ENCODE measurements at regions not wholly inside any gene's neighbourhood (a gene's known extent, or its start where the extent isn't known, plus 50 kb on each side); places are given as distances from the start of the nearest gene placed in this dataset.

DNA sequence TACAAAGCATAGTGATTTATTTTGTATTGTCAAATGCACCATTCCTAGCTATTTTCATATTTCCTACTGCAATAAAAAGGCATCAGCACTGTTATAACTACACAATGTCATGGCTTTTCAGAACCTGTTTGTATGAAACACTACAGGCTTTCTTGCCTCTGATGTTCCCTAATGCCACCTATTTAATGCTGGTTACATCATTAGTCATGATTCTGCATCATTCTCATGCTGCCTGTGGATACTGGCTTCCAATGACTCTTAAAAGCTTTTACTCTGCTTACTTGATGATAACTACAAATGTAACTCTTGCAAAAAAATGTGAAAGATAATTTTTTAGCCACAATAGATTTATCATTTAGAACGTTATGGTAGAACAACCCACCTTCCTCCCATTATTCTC lies 529.4 kb downstream of the HTR7 start (continued):
- TF ChIP-seq EZH2 (conservative IDR thresholded peaks at IDR 0.05; ENCODE audit: low read depth, low read length) = no peak
- no peak for TF ChIP-seq ZNF576 (CRISPR knock-in tag; IDR thresholded peaks at IDR 0.05)
- TF ChIP-seq LRRFIP1 (CRISPR knock-in tag; conservative IDR thresholded peaks at IDR 0.05) = no peak
- TF ChIP-seq ZNF567 (CRISPR knock-in tag; IDR thresholded peaks at IDR 0.05; ENCODE audit: borderline replicate concordance) = no peak
- no peak for TF ChIP-seq NKX3-1 (CRISPR knock-in tag; IDR thresholded peaks at IDR 0.05)
- no peak for TF ChIP-seq FIP1L1 (IDR thresholded peaks at IDR 0.05; ENCODE audit: borderline replicate concordance, insufficient read depth, low read depth, low read length)
- no peak for TF ChIP-seq NR2F6 (IDR thresholded peaks at IDR 0.05)
- no peak for TF ChIP-seq NR2F6 (CRISPR knock-in tag; IDR thresholded peaks at IDR 0.05)
- no peak for TF ChIP-seq BORCS8-MEF2B (CRISPR knock-in tag; IDR thresholded peaks at IDR 0.05)
- no peak for TF ChIP-seq HDAC1 (CRISPR knock-in tag; IDR thresholded peaks at IDR 0.05)
- TF ChIP-seq ZNF788 (CRISPR knock-in tag; IDR thresholded peaks at IDR 0.05; ENCODE audit: borderline replicate concordance) = no peak
- TF ChIP-seq, protein P1, sequence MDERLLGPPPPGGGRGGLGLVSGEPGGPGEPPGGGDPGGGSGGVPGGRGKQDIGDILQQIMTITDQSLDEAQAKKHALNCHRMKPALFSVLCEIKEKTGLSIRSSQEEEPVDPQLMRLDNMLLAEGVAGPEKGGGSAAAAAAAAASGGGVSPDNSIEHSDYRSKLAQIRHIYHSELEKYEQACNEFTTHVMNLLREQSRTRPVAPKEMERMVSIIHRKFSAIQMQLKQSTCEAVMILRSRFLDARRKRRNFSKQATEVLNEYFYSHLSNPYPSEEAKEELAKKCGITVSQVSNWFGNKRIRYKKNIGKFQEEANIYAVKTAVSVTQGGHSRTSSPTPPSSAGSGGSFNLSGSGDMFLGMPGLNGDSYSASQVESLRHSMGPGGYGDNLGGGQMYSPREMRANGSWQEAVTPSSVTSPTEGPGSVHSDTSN (CRISPR knock-in tag; IDR thresholded peaks at IDR 0.05) = no peak
- TF ChIP-seq, protein P2, sequence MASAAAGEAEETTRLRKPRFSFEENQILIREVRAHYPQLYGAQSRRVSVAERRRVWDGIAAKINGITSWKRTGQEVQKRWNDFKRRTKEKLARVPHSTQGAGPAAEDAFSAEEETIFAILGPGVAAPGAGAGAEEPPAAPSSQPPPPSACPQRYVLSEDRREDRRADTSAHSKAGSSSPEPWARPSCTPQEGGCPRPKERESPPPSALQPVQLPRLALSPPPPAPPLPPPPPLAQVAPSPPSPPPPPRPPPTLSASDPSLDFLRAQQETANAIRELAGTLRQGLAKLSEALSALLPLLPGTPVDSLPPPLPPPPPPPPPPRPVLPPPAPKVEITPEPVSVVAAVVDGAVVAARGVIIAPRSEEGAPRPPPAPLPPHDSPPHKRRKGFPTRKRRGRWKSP (CRISPR knock-in tag; IDR thresholded peaks at IDR 0.05) = no peak
- TF ChIP-seq, protein P3, sequence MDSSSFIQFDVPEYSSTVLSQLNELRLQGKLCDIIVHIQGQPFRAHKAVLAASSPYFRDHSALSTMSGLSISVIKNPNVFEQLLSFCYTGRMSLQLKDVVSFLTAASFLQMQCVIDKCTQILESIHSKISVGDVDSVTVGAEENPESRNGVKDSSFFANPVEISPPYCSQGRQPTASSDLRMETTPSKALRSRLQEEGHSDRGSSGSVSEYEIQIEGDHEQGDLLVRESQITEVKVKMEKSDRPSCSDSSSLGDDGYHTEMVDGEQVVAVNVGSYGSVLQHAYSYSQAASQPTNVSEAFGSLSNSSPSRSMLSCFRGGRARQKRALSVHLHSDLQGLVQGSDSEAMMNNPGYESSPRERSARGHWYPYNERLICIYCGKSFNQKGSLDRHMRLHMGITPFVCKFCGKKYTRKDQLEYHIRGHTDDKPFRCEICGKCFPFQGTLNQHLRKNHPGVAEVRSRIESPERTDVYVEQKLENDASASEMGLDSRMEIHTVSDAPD (CRISPR knock-in tag; IDR thresholded peaks at IDR 0.05) = no peak

Measured in HepG2 (cell line).